ENCODE measurements at regions not wholly inside any gene's neighbourhood (a gene's known extent, or its start where the extent isn't known, plus 50 kb on each side); places are given as distances from the start of the nearest gene placed in this dataset.

- TF ChIP-seq, protein P1, sequence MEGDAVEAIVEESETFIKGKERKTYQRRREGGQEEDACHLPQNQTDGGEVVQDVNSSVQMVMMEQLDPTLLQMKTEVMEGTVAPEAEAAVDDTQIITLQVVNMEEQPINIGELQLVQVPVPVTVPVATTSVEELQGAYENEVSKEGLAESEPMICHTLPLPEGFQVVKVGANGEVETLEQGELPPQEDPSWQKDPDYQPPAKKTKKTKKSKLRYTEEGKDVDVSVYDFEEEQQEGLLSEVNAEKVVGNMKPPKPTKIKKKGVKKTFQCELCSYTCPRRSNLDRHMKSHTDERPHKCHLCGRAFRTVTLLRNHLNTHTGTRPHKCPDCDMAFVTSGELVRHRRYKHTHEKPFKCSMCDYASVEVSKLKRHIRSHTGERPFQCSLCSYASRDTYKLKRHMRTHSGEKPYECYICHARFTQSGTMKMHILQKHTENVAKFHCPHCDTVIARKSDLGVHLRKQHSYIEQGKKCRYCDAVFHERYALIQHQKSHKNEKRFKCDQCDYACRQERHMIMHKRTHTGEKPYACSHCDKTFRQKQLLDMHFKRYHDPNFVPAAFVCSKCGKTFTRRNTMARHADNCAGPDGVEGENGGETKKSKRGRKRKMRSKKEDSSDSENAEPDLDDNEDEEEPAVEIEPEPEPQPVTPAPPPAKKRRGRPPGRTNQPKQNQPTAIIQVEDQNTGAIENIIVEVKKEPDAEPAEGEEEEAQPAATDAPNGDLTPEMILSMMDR (conservative IDR thresholded peaks at IDR 0.05; ENCODE audit: low read depth in 2 of 2), result no peak
- TF ChIP-seq NANOG (IDR thresholded peaks at IDR 0.05; ENCODE audit: borderline replicate concordance), result no peak
- no peak for TF ChIP-seq POLR2AphosphoS5 (IDR thresholded peaks at IDR 0.05; ENCODE audit: low read depth)
- TF ChIP-seq JUNB (IDR thresholded peaks at IDR 0.05; ENCODE audit: unreplicated experiment), result no peak
- TF ChIP-seq ZNF114 (CRISPR knock-in tag; IDR thresholded peaks at IDR 0.05), result no peak
- no peak for TF ChIP-seq EZH2 (IDR thresholded peaks at IDR 0.05; ENCODE audit: low read depth, unreplicated experiment)
- TF ChIP-seq, protein P2, sequence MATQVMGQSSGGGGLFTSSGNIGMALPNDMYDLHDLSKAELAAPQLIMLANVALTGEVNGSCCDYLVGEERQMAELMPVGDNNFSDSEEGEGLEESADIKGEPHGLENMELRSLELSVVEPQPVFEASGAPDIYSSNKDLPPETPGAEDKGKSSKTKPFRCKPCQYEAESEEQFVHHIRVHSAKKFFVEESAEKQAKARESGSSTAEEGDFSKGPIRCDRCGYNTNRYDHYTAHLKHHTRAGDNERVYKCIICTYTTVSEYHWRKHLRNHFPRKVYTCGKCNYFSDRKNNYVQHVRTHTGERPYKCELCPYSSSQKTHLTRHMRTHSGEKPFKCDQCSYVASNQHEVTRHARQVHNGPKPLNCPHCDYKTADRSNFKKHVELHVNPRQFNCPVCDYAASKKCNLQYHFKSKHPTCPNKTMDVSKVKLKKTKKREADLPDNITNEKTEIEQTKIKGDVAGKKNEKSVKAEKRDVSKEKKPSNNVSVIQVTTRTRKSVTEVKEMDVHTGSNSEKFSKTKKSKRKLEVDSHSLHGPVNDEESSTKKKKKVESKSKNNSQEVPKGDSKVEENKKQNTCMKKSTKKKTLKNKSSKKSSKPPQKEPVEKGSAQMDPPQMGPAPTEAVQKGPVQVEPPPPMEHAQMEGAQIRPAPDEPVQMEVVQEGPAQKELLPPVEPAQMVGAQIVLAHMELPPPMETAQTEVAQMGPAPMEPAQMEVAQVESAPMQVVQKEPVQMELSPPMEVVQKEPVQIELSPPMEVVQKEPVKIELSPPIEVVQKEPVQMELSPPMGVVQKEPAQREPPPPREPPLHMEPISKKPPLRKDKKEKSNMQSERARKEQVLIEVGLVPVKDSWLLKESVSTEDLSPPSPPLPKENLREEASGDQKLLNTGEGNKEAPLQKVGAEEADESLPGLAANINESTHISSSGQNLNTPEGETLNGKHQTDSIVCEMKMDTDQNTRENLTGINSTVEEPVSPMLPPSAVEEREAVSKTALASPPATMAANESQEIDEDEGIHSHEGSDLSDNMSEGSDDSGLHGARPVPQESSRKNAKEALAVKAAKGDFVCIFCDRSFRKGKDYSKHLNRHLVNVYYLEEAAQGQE (IDR thresholded peaks at IDR 0.05; ENCODE audit: unreplicated experiment), result no peak
- TF ChIP-seq EZH2phosphoT487 (IDR thresholded peaks at IDR 0.05; ENCODE audit: unreplicated experiment), result no peak
- no peak for TF ChIP-seq CREB1 (CRISPR knock-in tag; IDR thresholded peaks at IDR 0.05; ENCODE audit: low read depth)
- TF ChIP-seq STAT1 (IDR thresholded peaks at IDR 0.05; ENCODE audit: unreplicated experiment), result no peak
- TF ChIP-seq, protein P3, sequence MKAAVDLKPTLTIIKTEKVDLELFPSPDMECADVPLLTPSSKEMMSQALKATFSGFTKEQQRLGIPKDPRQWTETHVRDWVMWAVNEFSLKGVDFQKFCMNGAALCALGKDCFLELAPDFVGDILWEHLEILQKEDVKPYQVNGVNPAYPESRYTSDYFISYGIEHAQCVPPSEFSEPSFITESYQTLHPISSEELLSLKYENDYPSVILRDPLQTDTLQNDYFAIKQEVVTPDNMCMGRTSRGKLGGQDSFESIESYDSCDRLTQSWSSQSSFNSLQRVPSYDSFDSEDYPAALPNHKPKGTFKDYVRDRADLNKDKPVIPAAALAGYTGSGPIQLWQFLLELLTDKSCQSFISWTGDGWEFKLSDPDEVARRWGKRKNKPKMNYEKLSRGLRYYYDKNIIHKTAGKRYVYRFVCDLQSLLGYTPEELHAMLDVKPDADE (IDR thresholded peaks at IDR 0.05), result no peak
These were observed 509.2 kb downstream of the TCERG1L start for GRCh38 chr10:130802301-130802700.

Data from GM23338 (cell line).